Endothelial cell of umbilical vein (primary cell): ENCODE measurements at regions not wholly inside any gene's neighbourhood (a gene's known extent, or its start where the extent isn't known, plus 50 kb on each side); places are given as distances from the start of the nearest gene placed in this dataset.

Experiments
- BruUV-seq: library from RNA; stranded (reverse); fragments of 400-500 nt; replicated peaks from 2 replicates; lab custom pipeline; 2021; lab: Mats Ljungman, UMichigan
- CTCF ChIA-PET: fragments of 300-600, 350-600 bp; sonication (Branson Sonifier 250); formaldehyde crosslinking; loops from one replicate; lab custom pipeline; 2021; ENCODE audit warnings: antibody characterized with exemption, inconsistent platforms; lab: Charles Lee
- POLR2A ChIA-PET: fragments of 300-600, 350-600 bp; sonication (Branson Sonifier 250); formaldehyde crosslinking; loops from one replicate; lab custom pipeline; 2021; ENCODE audit warnings: antibody characterized with exemption, inconsistent platforms; lab: Charles Lee
- DNase-seq: peaks from one replicate; pipeline ENCODE4 v3.0.0-alpha.2; 2011; ENCODE audit warnings: low read depth, low spot score
- FAIRE-seq: peaks from 2 replicates; lab custom pipeline; 2011; peaks lifted over from hg19 to GRCh38; lab: Jason Lieb, UNC
- H2AFZ ChIP-seq: 2 replicates; pipeline ENCODE4 v1.6.0; 2012; ENCODE audit warnings: low read depth, low read length, control low read depth, inconsistent platforms
- H3K27ac ChIP-seq: 2 replicates; pipeline ENCODE4 v1.5.1; 2011; ENCODE audit warnings: low read depth, mild to moderate bottlenecking, control low read depth, low read length, moderate library complexity; ENCODE audit not compliant: insufficient read depth
- H3K27me3 ChIP-seq, 2 experiments: 2 replicates each; pipeline versions ENCODE4 v1.6.0 to v1.6.1; 2011; ENCODE audit warnings: low read length in 2 of 2, mixed read lengths in 1 of 2; ENCODE audit not compliant: control insufficient read depth in 2 of 2, insufficient read depth in 2 of 2
- H3K36me3 ChIP-seq, 2 experiments: 2 replicates in 1 of 2; 3 replicates in 1 of 2; pipeline ENCODE4 v1.5.1; 2011; ENCODE audit warnings: low read length in 2 of 2, mild to moderate bottlenecking in 1 of 2, moderate library complexity in 1 of 2; ENCODE audit not compliant: control insufficient read depth in 2 of 2, insufficient read depth in 2 of 2; ENCODE audit errors: extremely low read depth in 1 of 2
- H3K4me1 ChIP-seq: 3 replicates; pipeline ENCODE4 v1.5.1; 2011; ENCODE audit warnings: mild to moderate bottlenecking, low read length; ENCODE audit not compliant: control insufficient read depth, insufficient read depth; ENCODE audit errors: extremely low read depth
- H3K4me2 ChIP-seq: 2 replicates; pipeline ENCODE4 v1.6.1; 2011; ENCODE audit warnings: low read length, control low read depth, mixed read lengths; ENCODE audit not compliant: insufficient read depth
- H3K4me3 ChIP-seq, 3 experiments: fragments of 200-600 bp in 1 of 3; sonication (generic), shearing (Covaris generic) in 1 of 3; replicated peaks in 1 of 3; 2 replicates each; pipeline ENCODE4 v1.5.1; 2011 to 2016; ENCODE audit warnings: control low read depth in 3 of 3, low read length in 3 of 3, mild to moderate bottlenecking in 2 of 3, inconsistent platforms in 1 of 3, low read depth in 1 of 3, moderate library complexity in 1 of 3; ENCODE audit not compliant: insufficient read depth in 1 of 3
- H3K79me2 ChIP-seq: 2 replicates; pipeline ENCODE4 v1.6.0; 2012; ENCODE audit warnings: low read length, inconsistent platforms; ENCODE audit not compliant: control insufficient read depth, insufficient read depth
- H3K9ac ChIP-seq: replicated peaks from 2 replicates; pipeline ENCODE3; 2011; ENCODE audit warnings: low read length, control low read depth; ENCODE audit not compliant: insufficient read depth; ENCODE audit errors: extremely low read depth
- H3K9me1 ChIP-seq: replicated peaks from 3 replicates; pipeline ENCODE4 v1.6.0; 2011; ENCODE audit warnings: mild to moderate bottlenecking, low read length; ENCODE audit not compliant: control insufficient read depth, insufficient read depth; ENCODE audit errors: extremely low read depth
- H3K9me3 ChIP-seq: replicated peaks from 2 replicates; pipeline ENCODE4 v1.5.1; 2012; ENCODE audit warnings: low read length, inconsistent platforms; ENCODE audit not compliant: control insufficient read depth, insufficient read depth
- H4K20me1 ChIP-seq: replicated peaks from 2 replicates; pipeline ENCODE3; 2011; ENCODE audit warnings: mild to moderate bottlenecking, low read length; ENCODE audit not compliant: control insufficient read depth, insufficient read depth; ENCODE audit errors: extremely low read depth
- CTCF ChIP-seq, 2 donors: IDR thresholded peaks; 1 replicate in 1 of 2; 2 replicates in 1 of 2; pipeline ENCODE4 v1.5.1; 2011; ENCODE audit warnings: low read length in 2 of 2, mild to moderate bottlenecking in 2 of 2, moderate library complexity in 2 of 2, control low read depth in 1 of 2, inconsistent platforms in 1 of 2, low read depth in 1 of 2; ENCODE audit not compliant: insufficient read depth in 1 of 2; ENCODE audit errors: extremely low read depth in 1 of 2
- EZH2 ChIP-seq: IDR thresholded peaks from 2 replicates; pipeline ENCODE4 v1.6.1; 2012; ENCODE audit warnings: borderline replicate concordance, low read depth, mild to moderate bottlenecking, moderate library complexity, low read length, inconsistent platforms; ENCODE audit not compliant: severe bottlenecking
- FOS ChIP-seq: IDR thresholded peaks from 2 replicates; pipeline ENCODE4 v1.6.1; 2011; ENCODE audit warnings: mild to moderate bottlenecking, low read length, moderate library complexity, borderline replicate concordance; ENCODE audit not compliant: insufficient read depth
- GATA2 ChIP-seq: IDR thresholded peaks from 2 replicates; pipeline ENCODE4 v1.7.0; 2011; ENCODE audit warnings: low read depth, mild to moderate bottlenecking, moderate library complexity, mixed read lengths, low read length; ENCODE audit not compliant: insufficient read length, insufficient read depth
- JUN ChIP-seq: IDR thresholded peaks from 2 replicates; pipeline ENCODE4 v1.6.1; 2011; ENCODE audit warnings: borderline replicate concordance, low read depth; ENCODE audit not compliant: insufficient read length, insufficient read depth
- MAX ChIP-seq: IDR thresholded peaks from 2 replicates; pipeline ENCODE4 v1.6.1; 2011; ENCODE audit not compliant: insufficient read depth, insufficient read length
- MYC ChIP-seq: IDR thresholded peaks from one replicate; pipeline ENCODE4 v1.6.1; 2011; ENCODE audit warnings: mild to moderate bottlenecking, low read depth, low read length
- POLR2A ChIP-seq: IDR thresholded peaks from 2 replicates; pipeline ENCODE4 v1.6.1; 2012; ENCODE audit warnings: low read depth, mild to moderate bottlenecking, control low read depth, low read length
- POLR2AphosphoS5 ChIP-seq: IDR thresholded peaks from 2 replicates; pipeline ENCODE4 v1.6.1; 2012; ENCODE audit warnings: low read depth, mild to moderate bottlenecking, control low read depth, low read length, moderate library complexity; ENCODE audit not compliant: insufficient read depth
- dilution Hi-C: fragments of 300-500 bp; cut with MboI; formaldehyde crosslinking; loops from one replicate; pipeline ENCODE4 v1.15.0; 2019; ENCODE audit warnings: low sequenced_read_pairs; ENCODE audit not compliant: extremely low pct_ligation_motif_present
- intact Hi-C: fragments of 100-400 bp; cut with micrococcal nuclease; formaldehyde crosslinking; loops from one replicate; pipeline ENCODE4 v1.10.0; 2022

- POLR2A ChIA-PET, result no interaction called here
- BruUV-seq, result no TSS peak
These were observed 165.0 kb downstream of the LACC1 start for GRCh38 chr13:44044547-44045179.

More at GRCh38 chr13:44044547-44045179, 165.0 kb downstream of the LACC1 start:
- Histone ChIP-seq H3K36me3 (no peaks in the 10 kb centered on the region), H3K9me3 (no peaks in the 10 kb centered on the region), H3K79me2 (no peaks in the 10 kb centered on the region), H4K20me1 (no peaks in the 10 kb centered on the region), H2AFZ (no peak overlapping the region), H3K4me2 (no peak overlapping the region), H3K4me3 (no peak overlapping the region), H3K27ac (no peak overlapping the region), H3K9me1 (no peaks in the 10 kb centered on the region), H3K27me3 (peaks cover 7 to 18% of the 10 kb centered on the region in 2 experiments), H3K4me1 (no peaks in the 10 kb centered on the region), H3K9ac (no peak overlapping the region)
- CTCF ChIA-PET, result interaction anchor here (0.6 to 1.8 kb wide), 6 partner anchors 14 to 392 kb away, joined by 3 to 6 read pairs (median 4); no protein-coding TSS in a partner anchor
- intact Hi-C loops (no loop called here), dilution Hi-C loops (no loop called here)
- no peak for DNase-seq
- no peak for FAIRE-seq
- no peak for TF ChIP-seq JUN
- no peak for TF ChIP-seq POLR2AphosphoS5
- no peak for TF ChIP-seq GATA2
- no peak for TF ChIP-seq CTCF (IDR thresholded peaks at IDR 0.05; ENCODE audit: extremely low read depth in 1 of 2, insufficient read depth in 1 of 2, low read depth in 1 of 2, low read length in 2 of 2)
- TF ChIP-seq FOS, result no peak
- TF ChIP-seq MAX, result no peak
- TF ChIP-seq MYC, result no peak
- TF ChIP-seq EZH2, result no peak
- TF ChIP-seq POLR2A, result no peak
